CD4-positive, alpha-beta memory T cell (primary cell): ENCODE measurements at regions not wholly inside any gene's neighbourhood (a gene's known extent, or its start where the extent isn't known, plus 50 kb on each side); places are given as distances from the start of the nearest gene placed in this dataset.

Experiments
- CTCF ChIA-PET: fragments of 350-600 bp; sonication (Branson Sonifier 250); formaldehyde crosslinking; loops from one replicate; lab custom pipeline; 2021; ENCODE audit warnings: inconsistent platforms; ENCODE audit not compliant: partially characterized antibody; lab: Charles Lee
- POLR2A ChIA-PET: fragments of 350-600 bp; sonication (Branson Sonifier 250); formaldehyde crosslinking; loops from one replicate; lab custom pipeline; 2021; ENCODE audit not compliant: partially characterized antibody; lab: Charles Lee
- DNase-seq, 5 donors: peaks; one replicate each; pipeline versions ENCODE4 v3.0.0 to v3.0.0-alpha.2; 2020 to 2022; ENCODE audit warnings: mixed read lengths in 1 of 5
- H3K27ac ChIP-seq: one replicate; pipeline ENCODE4 v1.7.0; 2013; ENCODE audit warnings: low read depth, low read length
- H3K27me3 ChIP-seq: 2 replicates; pipeline ENCODE4 v1.7.0; 2013; ENCODE audit warnings: mild to moderate bottlenecking, low read length, moderate library complexity; ENCODE audit not compliant: insufficient read depth
- H3K36me3 ChIP-seq: 2 replicates; pipeline ENCODE4 v1.7.0; 2013; ENCODE audit warnings: mild to moderate bottlenecking, low read length, moderate library complexity; ENCODE audit not compliant: insufficient read depth
- H3K4me1 ChIP-seq: 2 replicates; pipeline ENCODE4 v1.7.0; 2013; ENCODE audit warnings: mild to moderate bottlenecking, low read length, moderate library complexity; ENCODE audit not compliant: insufficient read depth
- H3K4me3 ChIP-seq, 2 donors: one replicate each; pipeline ENCODE4 v1.7.0; 2013; ENCODE audit warnings: low read length in 2 of 2, mild to moderate bottlenecking in 1 of 2
- H3K9me3 ChIP-seq, 2 donors: one replicate each; pipeline ENCODE4 v1.7.0; 2013; ENCODE audit warnings: low read length in 2 of 2, control low read depth in 1 of 2; ENCODE audit not compliant: control insufficient read depth in 1 of 2
- H3K27ac Mint-ChIP-seq, 7 donors: one replicate each; pipeline ENCODE4 v1.8.0; 2020 to 2021; ENCODE audit warnings: mixed read lengths in 7 of 7, mild to moderate bottlenecking in 6 of 7, inconsistent platforms in 3 of 7, moderate library complexity in 3 of 7
- H3K27me3 Mint-ChIP-seq, 2 donors: one replicate each; pipeline ENCODE4 v1.8.0; 2020 to 2021; ENCODE audit warnings: mixed read lengths in 2 of 2
- H3K36me3 Mint-ChIP-seq, 2 donors: one replicate each; pipeline ENCODE4 v1.8.0; 2020 to 2021; ENCODE audit warnings: mixed read lengths in 2 of 2, inconsistent platforms in 1 of 2, mild to moderate bottlenecking in 1 of 2
- H3K4me1 Mint-ChIP-seq, 4 donors: one replicate each; pipeline ENCODE4 v1.8.0; 2020 to 2021; ENCODE audit warnings: mixed read lengths in 4 of 4, mild to moderate bottlenecking in 1 of 4
- H3K4me3 Mint-ChIP-seq, 8 donors: one replicate each; pipeline ENCODE4 v1.8.0; 2020 to 2021; ENCODE audit warnings: mixed read lengths in 8 of 8, mild to moderate bottlenecking in 7 of 8, moderate library complexity in 6 of 8, inconsistent platforms in 3 of 8
- H3K9me3 Mint-ChIP-seq, 8 donors: one replicate each; pipeline ENCODE4 v1.8.0; 2020 to 2021; ENCODE audit warnings: mixed read lengths in 8 of 8, mild to moderate bottlenecking in 5 of 8, inconsistent platforms in 3 of 8, moderate library complexity in 1 of 8
- intact Hi-C: fragments of 100-400 bp; cut with micrococcal nuclease; formaldehyde crosslinking; loops from one replicate; pipeline ENCODE4 v1.15.1; 2023

DNA sequence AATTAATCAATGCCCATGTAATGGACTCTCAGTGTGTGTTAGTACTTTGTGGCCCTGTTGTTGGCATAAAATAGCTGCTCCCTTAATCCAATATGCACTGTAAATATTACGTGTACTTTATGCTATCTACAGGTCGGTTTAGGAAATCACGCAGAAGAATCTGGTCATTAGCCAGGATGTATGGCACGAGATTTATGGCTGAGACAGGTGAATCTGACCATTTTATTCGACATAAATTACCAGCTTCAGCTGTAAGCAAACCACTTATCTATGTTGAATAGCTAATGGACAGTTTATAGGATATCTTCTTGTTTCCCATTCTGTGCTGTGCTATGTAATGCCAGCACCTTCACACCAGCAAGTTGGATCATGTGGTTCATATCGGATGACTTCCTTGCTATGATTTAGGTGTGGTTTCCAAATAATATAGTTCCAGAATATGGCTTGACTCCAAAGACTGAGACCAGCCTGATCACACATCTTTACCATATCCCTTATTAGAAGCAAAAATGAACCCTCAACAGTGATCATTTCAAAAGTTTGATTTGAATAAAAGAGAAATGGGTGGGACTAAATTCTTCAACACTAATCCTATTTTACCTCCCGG, 301.4 kb downstream of the AHR start:
- H3K27me3 Mint-ChIP-seq: peaks cover 7 to 15% of the 10 kb centered on the region in 2 donors
- H3K36me3 Mint-ChIP-seq: no peaks in the 10 kb centered on the region
- intact Hi-C loops: no loop called here

GRCh38 chr7:17600340-17600752, 301.9 kb downstream of the AHR start:
- H3K36me3 ChIP-seq: no peaks in the 10 kb centered on the region
- Mint-ChIP-seq H3K27me3 (peaks cover 9 to 16% of the 10 kb centered on the region in 2 donors), H3K9me3 (peaks cover 0 to 17% (median 9%) of the 10 kb centered on the region in 8 donors), H3K27ac (no peak overlapping the region), H3K4me1 (no peaks in the 10 kb centered on the region), H3K4me3 (no peak overlapping the region), H3K36me3 (no peaks in the 10 kb centered on the region)
- no peaks in the 10 kb centered on the region for H3K27me3 ChIP-seq
- CTCF ChIA-PET: no interaction called here
- POLR2A ChIA-PET: no interaction called here
- intact Hi-C loops: no loop called here
- no peak overlapping the region for H3K4me3 ChIP-seq
- DNase-seq: no peak
- no peaks in the 10 kb centered on the region for H3K9me3 ChIP-seq
- no peak overlapping the region for H3K27ac ChIP-seq
- H3K4me1 ChIP-seq: no peaks in the 10 kb centered on the region

More for the DNA sequence above, 301.4 kb downstream of the AHR start:
- ChIA-PET POLR2A (no interaction called here), CTCF (no interaction called here)
- Histone ChIP-seq H3K27ac (no peak overlapping the region), H3K4me1 (no peaks in the 10 kb centered on the region), H3K27me3 (no peaks in the 10 kb centered on the region), H3K36me3 (no peaks in the 10 kb centered on the region), H3K9me3 (no peaks in the 10 kb centered on the region), H3K4me3 (no peak overlapping the region)
- Mint-ChIP-seq H3K4me3 (no peak overlapping the region), H3K9me3 (peaks cover 0 to 17% (median 9%) of the 10 kb centered on the region in 8 donors), H3K27ac (no peak overlapping the region), H3K4me1 (no peaks in the 10 kb centered on the region)
- no peak for DNase-seq

DNA sequence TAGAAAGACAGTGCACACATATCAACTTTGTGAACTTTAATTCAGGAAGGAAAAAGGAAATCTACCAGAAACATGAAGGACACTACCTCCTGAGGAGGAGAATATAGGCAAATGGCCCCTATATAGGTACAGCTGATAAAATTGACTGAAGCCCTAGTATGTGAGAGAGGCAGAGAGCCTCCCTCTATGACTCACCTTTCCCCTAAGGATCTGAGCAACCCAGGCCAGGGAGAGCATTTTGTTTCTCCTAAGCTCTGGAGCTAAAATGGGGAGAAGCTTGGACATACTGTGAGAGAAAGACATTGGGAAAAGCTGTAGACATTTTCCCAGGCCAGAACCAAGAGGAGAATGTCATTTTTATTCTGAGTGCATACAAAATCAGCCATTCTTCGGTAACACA, 303.5 kb downstream of the AHR start:
- H3K27ac Mint-ChIP-seq: no peak overlapping the region
- CTCF ChIA-PET: no interaction called here
- H3K4me1 Mint-ChIP-seq: no peaks in the 10 kb centered on the region
- Histone ChIP-seq H3K9me3 (no peaks in the 10 kb centered on the region), H3K4me1 (no peaks in the 10 kb centered on the region), H3K4me3 (no peak overlapping the region), H3K27ac (no peak overlapping the region), H3K36me3 (no peaks in the 10 kb centered on the region), H3K27me3 (no peaks in the 10 kb centered on the region)
- peaks cover 7 to 16% of the 10 kb centered on the region in 2 donors for H3K27me3 Mint-ChIP-seq
- no peaks in the 10 kb centered on the region for H3K36me3 Mint-ChIP-seq
- intact Hi-C loops: no loop called here
- no peak for DNase-seq
- POLR2A ChIA-PET: no interaction called here
- H3K9me3 Mint-ChIP-seq: peaks cover 0 to 17% (median 9%) of the 10 kb centered on the region in 8 donors
- no peak overlapping the region for H3K4me3 Mint-ChIP-seq

DNA sequence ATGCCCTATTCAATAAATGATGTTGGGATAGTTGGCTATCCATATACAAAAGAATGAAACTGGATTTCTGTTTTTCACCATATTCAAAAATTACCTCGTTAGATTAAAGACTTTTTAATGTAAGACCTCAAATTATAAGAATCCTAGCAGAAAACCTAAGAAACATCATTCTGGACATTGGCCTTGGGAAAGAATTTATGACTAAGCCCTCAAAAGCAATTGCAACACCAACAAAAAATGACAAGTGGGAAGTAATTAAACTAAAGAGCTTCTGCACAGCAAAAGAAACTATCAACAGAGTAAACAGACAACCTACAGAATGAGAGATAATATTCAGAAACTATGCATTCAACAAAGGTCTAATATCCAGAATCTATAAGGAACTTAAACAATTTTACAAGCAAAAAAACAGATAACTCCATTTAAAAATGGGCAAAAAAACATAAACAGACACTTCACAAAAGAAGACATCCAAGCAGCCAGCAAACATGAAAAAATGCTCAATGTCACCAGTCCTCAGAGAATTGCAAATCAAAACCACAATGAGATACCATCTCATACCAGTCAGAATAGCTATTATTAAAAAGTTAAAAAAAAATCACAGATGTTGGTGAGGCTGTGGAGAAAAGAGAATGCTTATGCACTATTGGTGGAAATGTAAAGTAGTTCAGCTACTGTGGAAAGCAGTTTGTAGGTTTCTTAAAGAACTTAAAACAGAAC, 309.8 kb downstream of the AHR start:
- H3K36me3 Mint-ChIP-seq: no peaks in the 10 kb centered on the region
- Histone ChIP-seq H3K27me3 (no peaks in the 10 kb centered on the region), H3K4me1 (no peaks in the 10 kb centered on the region), H3K4me3 (no peak overlapping the region), H3K36me3 (no peaks in the 10 kb centered on the region), H3K27ac (no peak overlapping the region), H3K9me3 (no peaks in the 10 kb centered on the region)
- peaks cover 5 to 11% of the 10 kb centered on the region in 2 donors for H3K27me3 Mint-ChIP-seq
- ChIA-PET CTCF (no interaction called here), POLR2A (no interaction called here)
- DNase-seq: no peak
- peaks cover 3 to 14% (median 9%) of the 10 kb centered on the region in 8 donors for H3K9me3 Mint-ChIP-seq
- H3K4me1 Mint-ChIP-seq: no peaks in the 10 kb centered on the region
- H3K4me3 Mint-ChIP-seq: no peak overlapping the region
- intact Hi-C loops: no loop called here
- no peak overlapping the region for H3K27ac Mint-ChIP-seq

DNA sequence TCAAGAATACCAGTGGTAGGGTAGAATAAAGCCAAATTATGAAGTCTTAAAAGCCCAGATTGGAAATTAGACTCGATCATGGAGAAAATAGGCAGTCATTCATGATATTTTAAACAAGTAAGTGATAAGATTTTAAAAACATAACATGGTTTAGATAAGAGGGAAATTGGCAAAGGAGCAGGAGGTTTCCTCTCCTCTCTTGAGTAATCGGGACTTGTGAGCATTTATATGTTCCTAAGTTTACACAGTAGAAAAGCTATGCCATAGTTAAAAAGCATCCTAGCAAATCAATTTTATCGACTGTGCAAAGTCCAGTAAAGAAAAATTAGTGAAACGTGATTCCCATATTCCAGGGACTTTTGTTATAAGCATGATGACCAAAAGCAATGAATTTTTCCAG, 313.2 kb downstream of the AHR start:
- no peaks in the 10 kb centered on the region for H3K27me3 ChIP-seq
- Mint-ChIP-seq H3K27me3 (no peaks in the 10 kb centered on the region), H3K9me3 (peaks cover 0 to 3% (median 0%) of the 10 kb centered on the region in 8 donors), H3K4me1 (no peaks in the 10 kb centered on the region), H3K36me3 (no peaks in the 10 kb centered on the region), H3K4me3 (no peak overlapping the region), H3K27ac (no peak overlapping the region)
- no peaks in the 10 kb centered on the region for H3K9me3 ChIP-seq
- H3K36me3 ChIP-seq: no peaks in the 10 kb centered on the region
- no peak overlapping the region for H3K4me3 ChIP-seq
- DNase-seq: no peak
- no peaks in the 10 kb centered on the region for H3K4me1 ChIP-seq
- POLR2A ChIA-PET: no interaction called here
- no peak overlapping the region for H3K27ac ChIP-seq
- intact Hi-C loops: no loop called here
- CTCF ChIA-PET: interaction anchor here (0.9 kb wide), 1 partner anchor 70 kb away, joined by 3 read pairs; no protein-coding TSS in a partner anchor

DNA sequence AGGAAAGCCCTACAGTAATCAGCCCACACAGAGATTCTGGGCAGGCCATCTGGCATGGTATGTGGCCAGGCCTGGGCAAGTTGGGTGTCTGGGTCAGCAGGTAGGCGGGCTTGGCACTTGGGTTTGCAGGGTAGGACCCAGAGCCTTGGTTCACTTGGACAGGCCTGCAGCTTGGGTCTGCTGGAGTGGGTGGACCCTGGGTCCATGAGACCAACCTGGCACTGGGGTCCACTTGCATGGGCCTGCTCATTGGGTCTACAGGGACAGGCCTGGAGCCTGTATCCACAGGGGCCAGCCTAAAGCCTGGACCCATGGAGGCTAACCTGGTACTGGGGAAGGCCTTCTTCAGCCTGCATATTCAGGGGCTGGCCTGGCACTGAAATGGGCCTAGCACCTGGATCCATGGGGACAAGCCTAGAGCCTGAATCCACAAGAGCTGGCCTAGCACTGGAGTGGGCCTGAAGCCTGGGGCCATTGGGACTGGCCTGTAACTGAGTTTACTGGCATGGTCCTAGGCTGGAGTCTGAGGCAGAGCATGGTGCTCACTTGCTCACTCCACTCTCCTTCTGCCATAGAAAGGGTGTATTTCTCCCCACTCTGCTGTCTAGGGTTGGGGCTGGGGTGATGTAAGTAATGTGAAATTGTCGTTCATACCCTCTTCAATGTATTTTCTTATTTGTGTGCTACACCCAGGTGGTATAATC, 315.0 kb downstream of the AHR start:
- DNase-seq: no peak
- H3K27me3 ChIP-seq: no peaks in the 10 kb centered on the region
- no peaks in the 10 kb centered on the region for H3K4me1 ChIP-seq
- Mint-ChIP-seq H3K27ac (no peak overlapping the region), H3K4me1 (peaks cover 0 to 2% (median 0%) of the 10 kb centered on the region in 4 donors), H3K4me3 (no peak overlapping the region), H3K36me3 (no peaks in the 10 kb centered on the region), H3K9me3 (peaks cover 0 to 3% (median 0%) of the 10 kb centered on the region in 8 donors), H3K27me3 (no peaks in the 10 kb centered on the region)
- no peaks in the 10 kb centered on the region for H3K9me3 ChIP-seq
- intact Hi-C loops: no loop called here
- CTCF ChIA-PET: no interaction called here
- no peak overlapping the region for H3K4me3 ChIP-seq
- POLR2A ChIA-PET: no interaction called here
- no peak overlapping the region for H3K27ac ChIP-seq
- H3K36me3 ChIP-seq: no peaks in the 10 kb centered on the region

- H3K36me3 ChIP-seq: no peaks in the 10 kb centered on the region
- no peak overlapping the region for H3K27ac ChIP-seq
- H3K27me3 ChIP-seq: no peaks in the 10 kb centered on the region
- no peaks in the 10 kb centered on the region for H3K9me3 ChIP-seq
- no peaks in the 10 kb centered on the region for H3K9me3 Mint-ChIP-seq
- no peaks in the 10 kb centered on the region for H3K4me1 ChIP-seq
- no peak overlapping the region for H3K4me3 ChIP-seq
- H3K4me3 Mint-ChIP-seq: no peak overlapping the region
- POLR2A ChIA-PET: no interaction called here
- no peaks in the 10 kb centered on the region for H3K27me3 Mint-ChIP-seq
- DNase-seq: no peak
- peaks cover 0 to 2% (median 0%) of the 10 kb centered on the region in 4 donors for H3K4me1 Mint-ChIP-seq
- no peak overlapping the region for H3K27ac Mint-ChIP-seq
- CTCF ChIA-PET: no interaction called here
- intact Hi-C loops: no loop called here
- no peaks in the 10 kb centered on the region for H3K36me3 Mint-ChIP-seq
These were observed 318.9 kb downstream of the AHR start for GRCh38 chr7:17617380-17617779.
